GM18858 (cell line): ENCODE measurements at regions not wholly inside any gene's neighbourhood (a gene's known extent, or its start where the extent isn't known, plus 50 kb on each side); places are given as distances from the start of the nearest gene placed in this dataset.

ENCODE experiments used
- ATAC-seq: cut with Tn5 transposase; IDR thresholded peaks from one replicate; pipeline ENCODE4 v1.9.1; 2021; ENCODE audit not compliant: unreplicated experiment

- no peak for ATAC-seq
These were observed 198.0 kb upstream of the ZP4 start for GRCh38 chr1:238088560-238089290.

- ATAC-seq: no peak
These were observed 183.3 kb upstream of the ZP4 start for GRCh38 chr1:238073991-238074390.

GRCh38 chr1:238071061-238071460, 180.3 kb upstream of the ZP4 start:
- no peak for ATAC-seq

DNA sequence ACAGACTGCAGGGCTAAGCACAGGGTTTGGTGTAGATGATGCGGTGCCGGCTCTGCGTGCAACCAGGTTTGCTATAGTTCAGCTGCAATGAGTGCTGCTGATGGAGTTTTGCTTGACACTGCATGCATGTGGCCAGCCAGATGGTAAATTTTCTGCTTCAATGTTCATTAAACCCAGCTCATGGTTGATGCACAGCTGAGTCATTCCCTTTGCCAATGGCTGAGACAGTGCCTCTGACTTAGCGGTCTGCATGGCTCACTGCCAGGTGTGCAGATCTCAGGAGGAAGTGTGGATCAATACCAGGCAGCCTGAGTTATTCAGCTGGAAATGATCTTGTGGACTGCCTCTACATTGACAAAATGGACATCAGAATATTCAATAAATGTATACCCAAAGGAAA, 172.7 kb upstream of the ZP4 start:
- peak; percentile 45 for ATAC-seq

DNA sequence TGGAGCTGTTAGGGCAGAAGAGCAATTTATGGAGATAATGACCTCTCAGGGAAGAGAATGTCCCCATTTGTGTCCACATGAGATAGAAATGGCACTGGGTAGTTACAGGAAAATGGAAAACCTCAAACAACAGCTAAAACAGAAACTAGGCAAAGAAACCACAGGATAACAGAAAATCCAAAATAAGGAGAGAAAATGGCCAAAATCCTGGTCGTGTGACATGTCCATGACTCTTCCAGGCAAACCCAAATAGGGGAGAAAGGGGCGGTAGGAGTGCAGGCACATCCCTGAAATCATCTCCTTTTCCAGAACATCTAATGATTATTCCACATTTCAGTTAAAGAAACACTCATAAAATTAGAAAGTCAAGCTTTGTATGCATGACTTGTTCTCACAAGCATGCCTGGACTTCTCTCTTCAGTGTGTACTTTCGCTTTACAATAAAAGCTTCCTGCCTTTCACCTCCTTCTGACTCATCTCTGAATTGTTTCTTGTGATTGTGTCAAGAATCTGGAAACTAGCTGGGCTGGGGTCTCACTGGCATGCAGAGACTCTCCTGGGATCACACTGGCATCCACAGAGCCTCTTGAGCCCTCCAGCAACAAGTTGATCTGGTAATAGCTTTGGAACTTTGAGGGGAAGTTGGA, 171.4 kb upstream of the ZP4 start:
- peak; percentile 43 for ATAC-seq

DNA sequence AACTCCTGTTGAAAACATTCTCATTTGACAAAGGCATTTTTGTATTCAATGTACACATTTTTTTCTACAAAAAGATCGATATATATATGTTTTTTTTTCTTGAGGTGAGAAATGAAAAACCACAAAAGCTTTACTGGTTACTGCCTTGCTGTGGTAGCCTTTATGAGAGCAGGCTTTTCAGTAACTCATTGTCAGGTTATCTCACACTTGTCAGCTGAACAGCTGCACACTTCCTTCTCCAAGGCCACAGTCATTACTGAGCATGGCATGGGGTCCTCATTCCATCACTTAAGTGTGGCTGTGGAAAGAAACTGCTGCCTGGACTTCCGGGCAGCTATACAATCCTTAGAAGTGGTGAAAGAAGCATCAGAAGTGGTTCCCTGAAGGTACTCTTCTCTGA, 169.3 kb upstream of the ZP4 start:
- no peak for ATAC-seq

- no peak for ATAC-seq
These were observed 162.0 kb upstream of the ZP4 start for GRCh38 chr1:238052496-238053266.

DNA sequence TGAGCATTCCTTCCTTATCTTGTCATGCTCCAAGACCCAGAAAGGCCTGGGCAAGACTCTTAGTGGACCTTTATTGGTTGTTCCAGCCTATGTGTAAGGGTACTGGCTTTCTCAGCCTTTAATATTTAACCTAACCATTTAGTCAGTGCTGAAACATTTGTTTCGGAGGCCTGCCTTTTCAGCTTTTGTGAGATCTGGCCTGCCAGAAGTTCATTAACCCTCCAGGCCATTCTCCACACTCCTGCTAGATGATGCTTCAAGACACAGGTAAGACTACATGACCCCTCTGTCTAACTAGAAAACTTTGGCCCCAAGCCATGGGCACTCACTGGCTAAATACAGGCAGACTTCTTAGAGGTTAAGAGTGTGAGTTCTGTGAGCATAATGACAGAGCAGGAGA, 138.4 kb upstream of the ZP4 start:
- ATAC-seq: no peak

DNA sequence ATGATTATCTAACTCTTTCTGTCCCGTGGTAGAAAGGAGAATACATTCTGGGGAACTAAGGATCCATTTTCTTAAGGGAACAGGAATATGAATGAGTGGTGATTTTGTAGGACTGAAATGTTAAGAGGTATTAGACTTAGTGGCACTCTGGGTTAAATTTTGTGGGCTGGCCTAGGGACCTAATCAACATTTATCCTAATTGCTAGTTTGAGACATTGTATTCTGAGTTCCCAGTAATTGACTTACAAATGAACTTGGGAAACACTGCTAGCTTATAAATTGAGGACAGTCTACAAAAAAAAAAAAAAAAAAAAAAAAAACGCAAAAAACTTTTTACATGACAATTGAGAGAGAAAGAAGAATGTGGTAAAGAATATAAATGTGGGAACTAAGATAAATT, 136.6 kb upstream of the ZP4 start:
- no peak for ATAC-seq

DNA sequence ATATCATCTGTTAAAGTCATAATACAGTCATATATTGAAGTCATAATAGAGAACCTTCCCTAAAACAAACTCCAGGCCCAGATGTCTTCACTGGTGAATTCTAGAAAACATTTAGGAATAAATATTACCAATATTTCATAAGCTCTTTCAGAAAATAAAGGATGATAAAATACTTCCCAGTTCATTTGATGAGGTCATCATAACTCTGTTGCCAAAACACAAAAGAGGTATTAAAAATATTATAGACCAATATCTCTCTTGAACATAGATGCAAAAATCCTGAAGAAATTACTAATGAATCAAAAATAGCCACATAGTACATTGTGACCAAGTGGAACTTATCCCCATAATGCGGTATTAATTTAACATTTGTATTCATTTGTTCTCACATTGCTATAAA, 132.4 kb upstream of the ZP4 start:
- ATAC-seq: no peak

GRCh38 chr1:238018214-238018613, 127.5 kb upstream of the ZP4 start:
- ATAC-seq: no peak

GRCh38 chr1:238006779-238007178, 116.1 kb upstream of the ZP4 start:
- ATAC-seq: no peak

DNA sequence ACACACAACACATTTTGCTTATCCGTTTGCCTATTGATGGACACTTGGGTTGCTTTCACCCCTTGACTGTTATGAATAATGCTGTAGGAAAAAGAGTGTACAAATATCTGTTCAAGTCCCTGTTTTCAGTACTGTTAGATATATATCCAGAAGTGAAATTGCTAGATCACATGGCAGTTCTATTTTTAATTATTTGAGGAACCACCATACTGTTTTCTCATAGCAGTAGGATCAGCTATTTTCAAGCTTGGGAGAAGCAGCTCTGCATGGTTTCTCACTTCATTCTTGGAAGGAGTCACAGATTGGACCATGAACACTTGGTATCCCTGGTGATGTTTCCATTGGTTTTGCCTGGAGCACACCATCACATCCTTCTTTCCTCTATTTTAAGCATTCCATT, 114.4 kb upstream of the ZP4 start:
- ATAC-seq: no peak

DNA sequence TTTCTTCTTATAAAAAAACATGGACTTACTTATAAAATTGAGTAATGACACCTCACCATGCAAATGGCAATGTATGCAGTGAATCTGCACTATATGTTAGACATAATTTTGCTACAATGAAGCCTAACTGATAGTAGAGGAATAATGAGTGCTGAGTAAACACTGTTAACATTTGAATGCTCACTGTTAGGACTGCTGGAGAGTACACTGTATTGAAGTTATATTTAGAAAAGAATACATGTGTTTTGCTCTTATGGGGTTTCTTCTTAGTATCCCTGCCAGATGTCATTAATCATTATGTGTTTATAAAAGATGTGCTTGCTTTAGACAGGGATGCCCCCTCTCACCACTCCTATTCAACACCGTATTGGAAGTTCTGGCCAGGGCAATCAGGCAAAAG, 111.1 kb upstream of the ZP4 start:
- no peak for ATAC-seq

DNA sequence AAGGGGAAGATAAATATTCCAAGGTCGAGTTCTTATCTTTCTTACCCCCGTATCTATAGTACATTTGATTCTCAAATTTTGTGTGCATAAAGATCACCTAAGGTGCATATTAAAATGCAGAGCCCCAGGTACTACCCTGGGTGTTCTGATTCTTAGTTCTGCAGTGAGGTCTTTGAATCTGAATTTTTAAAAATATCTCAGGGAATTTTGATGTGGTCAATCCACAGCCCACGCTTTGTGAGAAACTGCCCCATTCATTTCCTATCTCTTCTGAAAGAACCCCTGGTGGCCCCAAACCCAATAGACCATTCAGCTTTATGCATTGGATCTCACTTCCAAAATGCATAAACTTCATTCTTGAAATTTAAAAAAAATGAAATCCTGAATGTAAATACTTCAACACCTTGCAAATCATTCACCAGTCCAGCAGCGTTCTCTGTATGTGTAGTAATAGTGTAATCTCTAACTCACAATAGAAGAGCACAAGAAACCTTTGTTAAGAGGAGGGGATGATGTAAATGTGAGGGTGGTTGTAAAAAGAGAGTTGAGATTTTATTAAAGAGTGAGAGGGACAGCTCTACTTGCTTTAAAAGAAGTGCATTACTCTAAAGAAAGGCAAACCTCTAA, 108.8 kb upstream of the ZP4 start:
- ATAC-seq: no peak

GRCh38 chr1:237998581-237998980, 107.9 kb upstream of the ZP4 start:
- no peak for ATAC-seq

- no peak for ATAC-seq
These were observed 92.8 kb upstream of the ZP4 start for GRCh38 chr1:237983496-237983895.

GRCh38 chr1:237981223-237981622, 90.5 kb upstream of the ZP4 start:
- no peak for ATAC-seq

DNA sequence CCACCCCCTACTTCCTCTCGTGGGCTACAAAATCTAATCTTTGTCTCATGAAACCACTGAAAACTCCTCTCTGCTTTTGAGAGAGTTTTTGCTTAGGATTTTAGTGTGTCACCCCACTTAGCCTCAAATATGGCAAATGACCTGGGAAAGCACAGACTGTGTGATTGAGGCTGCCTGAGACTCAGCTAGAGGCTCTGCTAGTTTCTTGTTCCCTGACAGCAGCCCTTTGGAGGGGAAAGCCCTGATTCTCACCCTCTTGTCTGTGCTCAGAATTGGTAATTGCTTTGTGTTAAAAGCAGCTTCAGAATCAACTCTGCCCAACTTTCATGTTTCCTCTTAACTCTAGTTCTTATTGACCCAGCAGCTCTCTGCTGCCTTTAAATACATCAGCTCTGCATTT, 85.6 kb upstream of the ZP4 start:
- no peak for ATAC-seq

GRCh38 chr1:237975903-237976302, 85.2 kb upstream of the ZP4 start:
- ATAC-seq: no peak

DNA sequence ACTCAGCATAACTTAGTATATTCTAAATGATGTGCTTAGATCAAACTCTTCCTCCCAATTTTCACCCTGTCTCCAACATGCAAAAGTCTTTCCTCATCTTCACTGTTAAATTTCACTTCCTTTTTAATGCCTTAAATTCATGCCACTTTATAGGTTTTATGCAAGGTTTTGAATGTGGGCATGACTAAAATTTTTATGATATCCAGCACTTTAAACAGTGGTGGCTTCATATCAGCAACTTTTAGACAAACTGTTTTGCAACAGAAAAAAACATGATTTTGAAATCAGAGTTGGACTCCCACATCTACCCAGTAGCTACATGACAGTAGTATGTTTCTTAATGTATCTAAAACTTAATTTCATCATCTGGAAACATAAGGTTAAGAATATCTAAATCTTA, 84.7 kb upstream of the ZP4 start:
- ATAC-seq: no peak

- no peak for ATAC-seq
These were observed 81.5 kb upstream of the ZP4 start for GRCh38 chr1:237972186-237972585.
